ENCODE measurements at regions not wholly inside any gene's neighbourhood (a gene's known extent, or its start where the extent isn't known, plus 50 kb on each side); places are given as distances from the start of the nearest gene placed in this dataset.

DNA sequence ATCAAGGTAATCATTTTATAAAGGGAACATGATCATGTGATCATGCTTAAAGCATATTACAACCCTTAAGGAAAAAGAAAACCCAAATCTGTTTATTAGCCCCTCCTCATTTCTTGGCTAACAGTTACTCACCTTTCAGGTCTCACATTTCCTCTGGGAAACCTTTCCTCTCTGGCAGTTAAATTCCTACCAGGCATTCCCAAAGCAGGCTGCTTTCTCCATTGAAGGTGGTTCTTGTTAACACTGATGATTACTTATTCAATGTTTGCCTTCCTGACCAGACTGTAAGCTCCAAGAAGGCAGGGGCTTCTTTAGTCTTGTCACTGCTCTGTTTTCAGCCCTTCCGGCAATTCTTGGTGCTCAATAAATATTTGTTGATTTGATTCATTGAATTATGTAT is 59.9 kb downstream of the PLK2 start:
- no peaks in the 10 kb centered on the region for H3K27me3 Mint-ChIP-seq (ENCODE audit: insufficient read depth, unreplicated experiment)
- no peaks in the 10 kb centered on the region for H3K4me1 Mint-ChIP-seq (ENCODE audit: low read depth, unreplicated experiment)
- DNase-seq = no peak
- H3K9me3 Mint-ChIP-seq (ENCODE audit: unreplicated experiment) = no peaks in the 10 kb centered on the region
- H3K9me3 ChIP-seq = no peaks in the 10 kb centered on the region
- H3K4me3 Mint-ChIP-seq (ENCODE audit: unreplicated experiment) = no peak overlapping the region
- no TSS peak for BruUV-seq (replicated peaks)
- TF ChIP-seq, protein P1, sequence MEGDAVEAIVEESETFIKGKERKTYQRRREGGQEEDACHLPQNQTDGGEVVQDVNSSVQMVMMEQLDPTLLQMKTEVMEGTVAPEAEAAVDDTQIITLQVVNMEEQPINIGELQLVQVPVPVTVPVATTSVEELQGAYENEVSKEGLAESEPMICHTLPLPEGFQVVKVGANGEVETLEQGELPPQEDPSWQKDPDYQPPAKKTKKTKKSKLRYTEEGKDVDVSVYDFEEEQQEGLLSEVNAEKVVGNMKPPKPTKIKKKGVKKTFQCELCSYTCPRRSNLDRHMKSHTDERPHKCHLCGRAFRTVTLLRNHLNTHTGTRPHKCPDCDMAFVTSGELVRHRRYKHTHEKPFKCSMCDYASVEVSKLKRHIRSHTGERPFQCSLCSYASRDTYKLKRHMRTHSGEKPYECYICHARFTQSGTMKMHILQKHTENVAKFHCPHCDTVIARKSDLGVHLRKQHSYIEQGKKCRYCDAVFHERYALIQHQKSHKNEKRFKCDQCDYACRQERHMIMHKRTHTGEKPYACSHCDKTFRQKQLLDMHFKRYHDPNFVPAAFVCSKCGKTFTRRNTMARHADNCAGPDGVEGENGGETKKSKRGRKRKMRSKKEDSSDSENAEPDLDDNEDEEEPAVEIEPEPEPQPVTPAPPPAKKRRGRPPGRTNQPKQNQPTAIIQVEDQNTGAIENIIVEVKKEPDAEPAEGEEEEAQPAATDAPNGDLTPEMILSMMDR (IDR thresholded peaks at IDR 0.05; ENCODE audit: insufficient read depth in 1 of 2, low read depth in 1 of 2, low read length in 1 of 2, severe bottlenecking in 1 of 2, unreplicated experiment in 1 of 2) = no peak
- intact Hi-C loops (cut with micrococcal nuclease; ENCODE audit: unreplicated experiment) = no loop called here
- POLR2A ChIA-PET = no interaction called here
- H3K4me1 ChIP-seq = no peaks in the 10 kb centered on the region
- no peak overlapping the region for H3K4me3 ChIP-seq (ENCODE audit: low read depth, low read length)
- H3K27ac Mint-ChIP-seq (ENCODE audit: unreplicated experiment) = no peak overlapping the region
- no peaks in the 10 kb centered on the region; the same call in 1 of the 2 replicates for H3K27me3 ChIP-seq (replicated peaks; ENCODE audit: control insufficient read depth, insufficient read depth, low read length)
- no peaks in the 10 kb centered on the region for H3K36me3 ChIP-seq (ENCODE audit: control insufficient read depth, insufficient read depth, low read length)
- no peaks in the 10 kb centered on the region for H3K36me3 Mint-ChIP-seq (ENCODE audit: insufficient read depth, unreplicated experiment)
- CTCF ChIA-PET = no interaction called here

DNA sequence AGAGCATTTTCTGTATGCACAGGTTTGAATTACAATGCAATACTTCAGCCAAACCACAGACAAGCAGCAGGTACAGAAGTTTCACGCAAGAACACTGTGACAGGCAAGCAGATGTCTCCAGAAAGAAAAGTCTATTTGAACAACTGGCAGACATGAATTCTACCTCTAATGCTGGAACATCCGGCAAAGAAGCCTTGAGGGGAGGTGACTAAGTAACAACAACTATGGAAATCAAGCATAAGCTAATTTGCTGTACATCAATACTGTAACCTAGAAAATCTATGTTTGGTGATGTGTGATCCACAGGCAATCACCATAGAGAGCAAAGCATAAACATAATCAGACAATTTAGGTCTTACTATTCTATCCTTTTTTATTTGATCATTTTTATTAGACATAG is 65.5 kb downstream of the PLK2 start:
- BruUV-seq (replicated peaks) = no TSS peak
- DNase-seq = no peak
- H3K9me3 ChIP-seq = no peaks in the 10 kb centered on the region
- no peaks in the 10 kb centered on the region for H3K36me3 ChIP-seq (ENCODE audit: control insufficient read depth, insufficient read depth, low read length)
- no peak overlapping the region for H3K27ac Mint-ChIP-seq (ENCODE audit: unreplicated experiment)
- no peak overlapping the region for H3K4me3 ChIP-seq (ENCODE audit: low read depth, low read length)
- no peak overlapping the region for H3K4me3 Mint-ChIP-seq (ENCODE audit: unreplicated experiment)
- H3K4me1 ChIP-seq = 0 out of 2 replicates have a peak, but pooled peaks cover 4% of the 10 kb centered on the region
- H3K4me1 Mint-ChIP-seq (ENCODE audit: low read depth, unreplicated experiment) = peaks cover 8% of the 10 kb centered on the region
- TF ChIP-seq, protein P1 (IDR thresholded peaks at IDR 0.05; ENCODE audit: insufficient read depth in 1 of 2, low read depth in 1 of 2, low read length in 1 of 2, severe bottlenecking in 1 of 2, unreplicated experiment in 1 of 2) = no peak
- H3K27me3 ChIP-seq (replicated peaks; ENCODE audit: control insufficient read depth, insufficient read depth, low read length) = no peaks in the 10 kb centered on the region; the same call in 1 of the 2 replicates
- intact Hi-C loops (cut with micrococcal nuclease; ENCODE audit: unreplicated experiment) = no loop called here
- CTCF ChIA-PET = no interaction called here
- H3K9me3 Mint-ChIP-seq (ENCODE audit: unreplicated experiment) = peaks cover 8% of the 10 kb centered on the region
- H3K36me3 Mint-ChIP-seq (ENCODE audit: insufficient read depth, unreplicated experiment) = no peaks in the 10 kb centered on the region
- POLR2A ChIA-PET = no interaction called here
- H3K27me3 Mint-ChIP-seq (ENCODE audit: insufficient read depth, unreplicated experiment) = no peaks in the 10 kb centered on the region

DNA sequence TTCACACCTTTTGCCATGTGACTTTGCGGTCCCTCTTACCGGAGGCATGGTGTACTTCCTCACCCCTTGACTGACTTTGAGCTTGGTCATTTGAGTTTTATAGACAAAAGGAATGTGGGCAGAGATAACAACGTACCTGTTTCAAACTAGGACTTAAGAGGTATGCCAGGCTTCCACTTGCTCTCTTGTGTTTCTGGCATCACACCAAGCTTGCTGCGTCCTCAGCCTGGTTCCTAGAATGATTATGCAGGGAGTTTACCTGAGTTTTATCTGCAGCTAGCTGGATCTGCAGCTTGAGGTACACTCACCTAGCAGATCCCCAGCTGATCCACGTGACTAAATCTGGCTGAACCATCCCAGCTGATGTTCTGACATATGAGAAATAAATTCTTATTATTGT is 66.2 kb downstream of the PLK2 start:
- TF ChIP-seq, protein P1 (IDR thresholded peaks at IDR 0.05; ENCODE audit: insufficient read depth in 1 of 2, low read depth in 1 of 2, low read length in 1 of 2, severe bottlenecking in 1 of 2, unreplicated experiment in 1 of 2) = no peak
- H3K36me3 ChIP-seq (ENCODE audit: control insufficient read depth, insufficient read depth, low read length) = no peaks in the 10 kb centered on the region
- Mint-ChIP-seq H3K27ac (ENCODE audit: unreplicated experiment) (no peak overlapping the region), H3K4me1 (ENCODE audit: low read depth, unreplicated experiment) (peaks cover 8% of the 10 kb centered on the region), H3K4me3 (ENCODE audit: unreplicated experiment) (no peak overlapping the region), H3K36me3 (ENCODE audit: insufficient read depth, unreplicated experiment) (no peaks in the 10 kb centered on the region), H3K27me3 (ENCODE audit: insufficient read depth, unreplicated experiment) (no peaks in the 10 kb centered on the region), H3K9me3 (ENCODE audit: unreplicated experiment) (peaks cover 8% of the 10 kb centered on the region)
- H3K4me3 ChIP-seq (ENCODE audit: low read depth, low read length) = no peak overlapping the region
- H3K27me3 ChIP-seq (replicated peaks; ENCODE audit: control insufficient read depth, insufficient read depth, low read length) = no peaks in the 10 kb centered on the region; the same call in 1 of the 2 replicates
- POLR2A ChIA-PET = no interaction called here
- H3K4me1 ChIP-seq = 0 out of 2 replicates have a peak, but pooled peaks cover 4% of the 10 kb centered on the region
- H3K9me3 ChIP-seq = no peaks in the 10 kb centered on the region
- no peak for DNase-seq
- CTCF ChIA-PET = no interaction called here
- intact Hi-C loops (cut with micrococcal nuclease; ENCODE audit: unreplicated experiment) = no loop called here
- BruUV-seq (replicated peaks) = no TSS peak
